Transverse colon (tissue), 4 donors: ENCODE measurements at regions not wholly inside any gene's neighbourhood (a gene's known extent, or its start where the extent isn't known, plus 50 kb on each side); places are given as distances from the start of the nearest gene placed in this dataset.

Experiments used
- DNase-seq: peaks from one replicate; pipeline ENCODE4 v3.0.0-alpha.2; 2019
- H3K27ac ChIP-seq, 4 donors: fragments of 200-600 bp; sonication (generic); 2 replicates each; pipeline ENCODE4 v1.5.1; 2016 to 2018; ENCODE audit warnings: inconsistent platforms in 4 of 4
- H3K27me3 ChIP-seq: fragments of 200-600 bp; sonication (generic); 2 replicates; pipeline ENCODE4 v1.5.1; 2017; ENCODE audit warnings: inconsistent platforms
- H3K36me3 ChIP-seq, 4 donors: fragments of 200-600 bp; sonication (generic); 2 replicates each; pipeline ENCODE4 v1.5.1; 2017 to 2019; ENCODE audit warnings: inconsistent platforms in 4 of 4
- H3K4me1 ChIP-seq, 4 donors: fragments of 200-600 bp; sonication (generic); 2 replicates each; pipeline ENCODE4 v1.5.1; 2017 to 2020; ENCODE audit warnings: inconsistent platforms in 4 of 4
- H3K4me3 ChIP-seq, 4 donors: fragments of 200-600 bp; sonication (generic); 1 replicate in 1 of 4; 2 replicates in 3 of 4; pipeline versions ENCODE4 v1.5.1 to v1.6.1; 2017 to 2019; ENCODE audit warnings: inconsistent platforms in 4 of 4
- H3K9me3 ChIP-seq, 2 donors: fragments of 200-600 bp; sonication (generic); 2 replicates each; pipeline ENCODE4 v1.5.1; 2017 to 2019; ENCODE audit warnings: inconsistent platforms in 2 of 2
- CTCF ChIP-seq, 5 experiments: fragments of 200-600 bp in 3 of 5; fragments of 450-650 bp in 2 of 5; sonication (generic) in 3 of 5; IDR thresholded peaks; 1 replicate in 2 of 5; 2 replicates in 3 of 5; pipeline ENCODE4 v1.5.1; 2016 to 2017; ENCODE audit warnings: antibody characterized with exemption in 5 of 5, inconsistent platforms in 3 of 5, mild to moderate bottlenecking in 2 of 5, moderate library complexity in 1 of 5
- EP300 ChIP-seq: sonication (generic); formaldehyde crosslinking; IDR thresholded peaks from one replicate; pipeline ENCODE4 v1.6.1; 2017; ENCODE audit warnings: antibody characterized with exemption, low read depth
- POLR2A ChIP-seq: fragments of 450-650 bp; IDR thresholded peaks from one replicate; pipeline ENCODE4 v1.6.1; 2016; ENCODE audit warnings: antibody characterized with exemption, mild to moderate bottlenecking, moderate library complexity
- POLR2AphosphoS5 ChIP-seq, 3 donors: sonication (generic); formaldehyde crosslinking; IDR thresholded peaks; one replicate each; pipeline ENCODE4 v1.6.1; 2016; ENCODE audit warnings: antibody characterized with exemption in 3 of 3
- WGBS, 2 donors: methylation state at CpG; one replicate each; pipeline ENCODE4 v1.1.5; 2018; ENCODE audit warnings: low coverage in 1 of 2; 5-methylcytosine and 5-hydroxymethylcytosine counted together
- in situ Hi-C, 4 donors: fragments of 200-750 bp; cut with MboI; loops; one replicate each; pipeline versions ENCODE4 v1.15.0 to v1.15.1; 2017; ENCODE audit warnings: low sequenced_read_pairs in 3 of 4, low pct_ligation_motif_present in 1 of 4, low pct_unique_long_range_greater_than_20kb in 1 of 4
- intact Hi-C: fragments of 100-400 bp; cut with DNase I; formaldehyde crosslinking; loops from one replicate; pipeline ENCODE4 v1.15.1; 2023; ENCODE audit warnings: low total_unique reads

- WGBS, 2 donors: 65 to 80% methylated on average over 3 of the region's 3 CpGs
- no peak overlapping the region for H3K4me3 ChIP-seq
- in situ Hi-C loops: loop anchor here in 1 of 4 donors (25.0 kb wide), 1 partner anchor 352 kb away; no protein-coding TSS in a partner anchor
- no peaks in the 10 kb centered on the region for H3K36me3 ChIP-seq
- peaks cover 0 to 14% (median 2%) of the 10 kb centered on the region in 4 donors for H3K4me1 ChIP-seq
- no peak overlapping the region for H3K27ac ChIP-seq
- no peak for TF ChIP-seq CTCF (IDR thresholded peaks at IDR 0.05)
- no peak for TF ChIP-seq EP300
- no peak for TF ChIP-seq POLR2AphosphoS5 (IDR thresholded peaks at IDR 0.05)
- TF ChIP-seq POLR2A: no peak
- DNase-seq: no peak
- H3K27me3 ChIP-seq: no peaks in the 10 kb centered on the region
- no peaks in the 10 kb centered on the region for H3K9me3 ChIP-seq
- intact Hi-C loops: no loop called here
Observed at GRCh38 chr1:81409780-81410274, 390.9 kb upstream of the ADGRL2 start.

DNA sequence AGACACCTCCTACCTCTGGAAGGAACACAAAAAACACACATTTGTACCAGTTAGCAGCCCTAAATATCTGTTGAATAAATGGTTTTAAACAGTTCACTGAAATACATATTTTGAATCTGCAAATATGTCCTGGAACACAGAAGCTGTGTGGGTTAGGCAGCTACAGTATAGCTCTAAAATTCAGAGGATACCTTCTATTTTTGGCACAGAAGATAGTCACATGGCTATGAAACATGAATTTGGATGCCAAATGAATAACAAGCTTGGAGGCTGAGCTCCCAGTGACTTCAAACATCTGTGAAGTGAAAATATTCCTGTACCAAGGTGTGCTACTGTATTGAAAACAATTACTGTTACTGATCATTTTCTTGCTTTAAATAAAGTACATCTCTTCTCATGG, 391.5 kb upstream of the ADGRL2 start:
- in situ Hi-C loops: loop anchor here in 1 of 4 donors (25.0 kb wide), 1 partner anchor 353 kb away; no protein-coding TSS in a partner anchor
- intact Hi-C loops: no loop called here

DNA sequence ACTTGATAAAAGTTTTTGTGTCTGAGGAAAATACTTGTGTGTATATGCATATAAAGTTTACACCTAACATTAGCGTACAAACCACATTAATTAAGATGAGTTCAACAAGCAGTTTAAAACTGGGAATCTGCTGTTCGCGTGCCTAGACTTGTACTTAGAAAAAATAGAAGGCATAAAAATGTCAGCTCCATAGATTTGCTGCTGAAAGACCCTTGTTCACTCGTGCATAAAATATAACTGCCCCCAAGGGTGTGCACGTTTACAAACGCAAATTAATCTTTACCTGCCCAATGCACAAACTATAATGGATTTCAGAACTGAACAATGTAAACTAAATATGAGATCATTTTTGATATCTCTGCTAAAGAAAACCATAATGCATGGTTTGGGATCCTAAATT, 392.3 kb upstream of the ADGRL2 start:
- H3K36me3 ChIP-seq: no peaks in the 10 kb centered on the region
- H3K4me3 ChIP-seq: no peak overlapping the region
- TF ChIP-seq POLR2AphosphoS5 (IDR thresholded peaks at IDR 0.05) (no peak), POLR2A (no peak)
- in situ Hi-C loops (loop anchor here in 1 of 4 donors (25.0 kb wide), 1 partner anchor 354 kb away; no protein-coding TSS in a partner anchor), intact Hi-C loops (no loop called here)
- H3K27ac ChIP-seq: no peak overlapping the region
- 83 to 84% methylated on average over 6 of the region's 6 CpGs for WGBS, 2 donors
- H3K9me3 ChIP-seq: no peaks in the 10 kb centered on the region
- H3K4me1 ChIP-seq: peaks cover 0 to 10% (median 0%) of the 10 kb centered on the region in 4 donors
- H3K27me3 ChIP-seq: no peaks in the 10 kb centered on the region
- DNase-seq: no peak

More for the DNA sequence above, 391.5 kb upstream of the ADGRL2 start:
- Histone ChIP-seq H3K36me3 (no peaks in the 10 kb centered on the region), H3K4me1 (peaks cover 0 to 13% (median under 1%) of the 10 kb centered on the region in 4 donors), H3K27ac (no peak overlapping the region), H3K9me3 (no peaks in the 10 kb centered on the region), H3K4me3 (no peak overlapping the region), H3K27me3 (no peaks in the 10 kb centered on the region)
- DNase-seq: no peak
- TF ChIP-seq POLR2A (no peak), CTCF (IDR thresholded peaks at IDR 0.05) (no peak), POLR2AphosphoS5 (IDR thresholded peaks at IDR 0.05) (no peak), EP300 (no peak)

- in situ Hi-C loops (loop anchor here in 1 of 4 donors (25.0 kb wide), 1 partner anchor 355 kb away; no protein-coding TSS in a partner anchor), intact Hi-C loops (no loop called here)
- no peak for TF ChIP-seq POLR2AphosphoS5 (IDR thresholded peaks at IDR 0.05)
- TF ChIP-seq POLR2A: no peak
- TF ChIP-seq EP300: no peak
- no peak for TF ChIP-seq CTCF (IDR thresholded peaks at IDR 0.05)
- WGBS, 2 donors: 73 to 83% methylated on average over 3 to 5 of the region's 5 CpGs
- H3K27ac ChIP-seq: no peak overlapping the region
- H3K4me1 ChIP-seq: peaks cover 0 to 10% (median 0%) of the 10 kb centered on the region in 4 donors
- DNase-seq: no peak
- no peaks in the 10 kb centered on the region for H3K27me3 ChIP-seq
- H3K36me3 ChIP-seq: no peaks in the 10 kb centered on the region
- H3K9me3 ChIP-seq: no peaks in the 10 kb centered on the region
- no peak overlapping the region for H3K4me3 ChIP-seq
Observed at GRCh38 chr1:81407000-81407821, 393.5 kb upstream of the ADGRL2 start.
